ENCODE measurements at regions not wholly inside any gene's neighbourhood (a gene's known extent, or its start where the extent isn't known, plus 50 kb on each side); places are given as distances from the start of the nearest gene placed in this dataset.

DNA sequence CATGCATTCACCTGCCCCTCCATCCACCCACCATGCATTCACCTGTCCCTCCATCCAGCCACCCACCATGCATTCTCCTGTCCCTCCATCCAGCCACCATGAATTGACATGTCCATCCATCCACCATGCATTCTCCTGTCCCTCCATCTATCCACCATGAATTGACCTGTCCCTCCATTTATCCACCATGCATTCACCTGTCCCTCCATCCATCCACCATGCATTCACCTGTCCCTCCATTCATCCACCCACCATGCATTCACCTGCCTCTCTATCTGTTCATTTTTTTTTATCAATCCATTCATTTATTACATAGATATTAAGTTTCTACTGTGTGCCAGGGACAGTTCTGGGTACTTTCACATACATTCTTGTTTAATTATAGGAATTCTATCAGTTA is 69.2 kb downstream of the MYCN start:
- DNase-seq = no peak

GRCh38 chr2:16008856-16009255 is 68.5 kb downstream of the MYCN start:
- DNase-seq = no peak

- no peak for DNase-seq
Measured at GRCh38 chr2:16008331-16008850, 68.0 kb downstream of the MYCN start.

DNA sequence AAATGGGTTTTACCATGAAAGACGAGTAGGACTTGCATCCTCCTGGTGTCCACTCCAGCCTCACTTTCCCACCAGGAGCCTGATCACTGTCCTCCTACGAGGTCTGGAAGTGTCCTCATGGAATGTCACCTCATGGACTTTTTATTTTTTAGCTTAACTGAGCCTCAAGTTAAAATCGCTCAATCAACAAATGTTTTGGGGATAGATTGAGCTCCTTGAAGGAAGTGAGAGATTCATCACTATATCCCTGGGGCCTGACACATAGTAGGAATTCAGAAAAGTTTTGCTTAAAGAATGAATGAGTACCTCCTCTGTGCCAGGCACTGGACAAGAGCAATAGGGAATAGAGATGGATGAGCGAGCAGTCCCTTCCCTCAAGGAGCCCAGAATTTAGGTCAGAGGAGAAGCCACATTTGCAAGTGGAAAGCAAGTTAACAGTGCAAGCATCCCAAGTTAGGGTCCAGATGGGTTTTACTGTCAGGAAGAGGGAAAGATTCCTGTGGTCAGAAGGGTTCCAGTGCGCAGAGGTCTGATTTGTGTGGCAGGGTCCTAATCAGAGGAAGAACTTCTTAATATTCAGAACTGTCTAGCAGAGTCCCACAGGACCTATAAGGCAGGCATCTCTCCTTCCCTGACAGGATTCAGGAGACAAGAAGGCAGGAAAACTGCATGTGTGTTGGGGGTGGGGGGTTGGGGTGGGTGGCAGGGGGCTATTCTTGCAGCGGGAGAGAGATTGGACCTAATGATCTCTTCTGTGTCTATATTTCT is 67.0 kb downstream of the MYCN start:
- DNase-seq = no peak

DNA sequence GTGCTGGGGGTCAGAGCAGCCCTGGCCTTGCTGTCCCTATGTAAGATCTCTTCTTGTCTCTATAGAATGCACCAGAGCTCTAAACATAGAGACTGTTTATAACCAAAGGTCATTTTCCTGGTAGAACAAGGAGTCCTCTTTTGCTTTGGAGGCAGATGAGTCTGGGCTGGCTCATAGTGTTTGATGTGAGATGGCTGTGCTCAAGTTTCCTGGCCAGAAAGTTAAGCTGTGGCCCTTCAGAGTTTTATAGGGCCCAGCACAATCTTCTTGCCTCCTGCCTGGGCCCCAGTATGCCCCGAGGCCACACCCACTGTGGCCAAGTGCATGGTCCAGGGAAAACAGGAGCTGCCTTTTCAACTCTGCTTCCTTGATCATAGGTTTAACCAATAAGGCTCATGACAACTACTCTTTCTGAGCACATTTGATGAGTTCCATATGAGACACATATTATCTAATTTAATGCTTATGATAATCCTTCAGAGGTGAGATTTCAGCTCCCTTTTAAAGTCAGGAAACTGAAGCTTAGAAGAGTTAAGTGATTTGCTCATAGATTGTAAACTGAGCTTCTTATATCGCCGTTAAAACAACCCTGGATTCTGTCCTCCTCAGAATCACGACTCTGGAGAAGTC is 66.3 kb downstream of the MYCN start:
- no peak for DNase-seq

DNA sequence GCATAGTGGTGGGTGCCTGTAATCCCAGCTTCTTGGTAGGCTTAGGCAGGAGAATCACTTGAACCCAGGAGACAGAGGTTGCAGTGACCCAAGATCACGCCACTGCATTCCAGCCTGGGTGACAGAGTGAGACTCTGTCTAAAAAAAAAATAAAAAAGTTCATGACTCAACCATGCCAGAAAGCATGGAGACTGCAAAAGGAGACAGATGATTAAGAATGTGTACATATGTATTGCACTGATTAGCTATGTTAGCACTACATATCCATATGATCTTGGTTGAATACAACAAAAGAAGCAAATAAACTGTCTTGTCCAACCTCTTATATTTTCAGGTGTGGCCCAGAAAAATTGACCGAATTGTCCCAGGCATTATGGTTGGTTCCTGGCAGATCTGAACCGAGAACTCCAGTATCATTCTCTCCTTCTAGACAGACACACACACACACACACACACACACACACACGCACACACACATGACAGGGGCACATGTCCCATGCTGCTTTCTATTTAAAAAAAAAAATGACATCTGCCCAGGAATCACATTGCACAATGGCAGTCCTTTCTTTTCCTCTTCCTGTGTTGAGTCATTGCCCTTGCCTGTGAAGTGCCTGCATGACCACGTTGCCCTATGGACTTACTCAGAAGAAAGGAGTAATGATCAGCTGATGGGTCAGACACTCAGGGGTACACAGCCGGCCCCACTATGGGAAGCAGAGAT is 65.6 kb downstream of the MYCN start:
- DNase-seq = peak; percentile 86 to 94 (median 93)

- DNase-seq = no peak
Measured at GRCh38 chr2:16005389-16005788, 65.0 kb downstream of the MYCN start.

- DNase-seq = no peak
Measured at GRCh38 chr2:16003809-16004208, 63.5 kb downstream of the MYCN start.

GRCh38 chr2:16003152-16003551 is 62.8 kb downstream of the MYCN start:
- no peak for DNase-seq

GRCh38 chr2:16002575-16002974 is 62.2 kb downstream of the MYCN start:
- no peak for DNase-seq

DNA sequence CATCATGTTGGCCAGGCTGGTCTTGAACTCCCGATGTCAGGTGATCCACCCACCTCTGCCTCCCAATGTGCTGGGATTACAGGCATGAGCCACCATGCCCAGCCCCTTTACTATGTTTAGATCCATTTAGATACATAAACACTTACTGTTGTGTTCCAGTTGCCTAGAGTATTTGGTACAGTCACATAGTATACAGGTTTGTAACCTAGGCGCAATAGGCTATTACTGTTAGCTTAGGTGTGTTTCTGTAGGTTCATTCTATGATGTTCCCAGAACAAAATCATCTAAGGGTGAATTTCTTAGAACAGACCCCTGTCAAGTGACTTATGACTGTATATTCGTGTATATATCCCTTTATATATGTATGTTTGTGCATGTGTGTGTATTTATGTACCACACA is 61.8 kb downstream of the MYCN start:
- no peak for DNase-seq

DNA sequence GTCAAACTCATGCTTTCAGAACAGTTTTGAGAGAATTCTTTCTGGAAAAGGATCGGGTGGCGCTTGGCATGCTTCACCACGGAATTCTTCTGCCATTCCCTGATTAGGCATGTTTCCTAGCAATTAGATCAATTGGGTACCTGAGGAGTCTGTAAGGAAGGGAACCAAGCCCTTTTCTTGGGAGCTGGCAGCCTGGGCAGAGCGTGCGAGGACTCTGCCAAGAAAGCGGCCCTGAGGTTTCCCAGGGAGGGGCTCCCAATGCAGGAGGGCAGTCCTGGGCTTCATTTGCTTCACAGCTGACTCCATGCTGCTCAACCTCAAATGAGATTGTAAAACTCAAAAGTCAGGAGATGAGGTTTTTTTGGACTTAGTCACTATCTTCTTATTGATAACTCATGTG is 60.3 kb downstream of the MYCN start:
- no peak for DNase-seq

DNA sequence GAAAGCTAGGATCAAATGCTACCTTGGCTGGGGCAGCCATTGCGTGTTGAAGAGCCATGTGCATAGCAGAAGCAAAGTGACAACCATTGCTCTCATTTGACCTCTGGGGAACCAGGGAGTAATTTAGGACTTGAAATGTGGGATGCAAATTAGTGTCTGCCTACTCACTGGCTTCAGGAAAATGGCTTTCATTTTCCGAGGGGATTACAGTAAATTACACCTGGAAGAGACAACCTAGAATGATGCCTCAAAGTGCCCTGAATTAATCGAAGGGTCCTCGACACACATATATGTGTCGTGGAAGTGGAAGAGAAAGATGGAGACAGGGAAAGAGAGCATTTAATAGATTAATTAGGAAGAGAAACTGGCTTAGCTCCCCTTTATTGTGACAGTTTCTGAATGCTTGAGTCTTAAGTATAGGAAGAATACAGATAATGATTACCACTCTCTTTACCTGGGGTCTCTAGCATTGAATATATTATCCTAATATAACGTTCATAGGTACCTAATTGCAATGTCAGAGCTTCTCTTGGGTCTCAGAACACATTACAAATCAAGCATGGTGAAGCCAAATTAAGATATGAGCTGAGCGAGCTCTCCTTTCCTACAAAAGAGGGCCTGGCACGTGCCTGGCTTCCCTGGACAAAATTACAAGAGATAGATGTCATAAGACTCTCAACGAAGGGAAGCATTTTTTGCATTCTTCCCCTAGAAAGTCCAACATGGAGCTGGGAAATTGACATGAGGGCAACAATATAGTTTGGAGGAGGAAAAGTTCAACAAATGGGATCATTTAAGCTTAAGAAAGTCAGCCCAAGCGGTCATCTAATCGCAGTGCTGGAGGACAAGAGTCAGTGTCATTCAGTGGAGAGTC is 59.5 kb downstream of the MYCN start:
- no peak for DNase-seq

- no peak for DNase-seq
Measured at GRCh38 chr2:15997728-15998280, 57.5 kb downstream of the MYCN start.

- DNase-seq = no peak
Measured at GRCh38 chr2:15996536-15997423, 56.4 kb downstream of the MYCN start.
